ENCODE measurements at regions not wholly inside any gene's neighbourhood (a gene's known extent, or its start where the extent isn't known, plus 50 kb on each side); places are given as distances from the start of the nearest gene placed in this dataset.

- Histone ChIP-seq H3K27ac (no peak overlapping the region), H3K36me3 (no peaks in the 10 kb centered on the region), H3K9me3 (no peaks in the 10 kb centered on the region), H3K4me3 (no peak overlapping the region), H3K4me1 (ENCODE audit: insufficient read depth) (no peaks in the 10 kb centered on the region), H3K27me3 (no peaks in the 10 kb centered on the region)
- intact Hi-C loops (cut with DNase I), result no loop called here
- no peak for DNase-seq
- TF ChIP-seq CTCF (IDR thresholded peaks at IDR 0.05) (no peak), EP300 (IDR thresholded peaks at IDR 0.05) (no peak), POLR2A (IDR thresholded peaks at IDR 0.05) (no peak)
- WGBS, 3 donors, result 83 to 95% (median 88%) methylated on average over 5 of the region's 5 CpGs
Observed at GRCh38 chr19:20254121-20254520, 87.1 kb downstream of the ZNF486 start.

GRCh38 chr19:20252613-20253012 is 85.6 kb downstream of the ZNF486 start:
- Histone ChIP-seq H3K4me3 (no peak overlapping the region), H3K27me3 (no peaks in the 10 kb centered on the region), H3K36me3 (no peaks in the 10 kb centered on the region), H3K27ac (no peak overlapping the region), H3K9me3 (no peaks in the 10 kb centered on the region), H3K4me1 (ENCODE audit: insufficient read depth) (no peaks in the 10 kb centered on the region)
- intact Hi-C loops (cut with DNase I), result no loop called here
- DNase-seq, result no peak
- TF ChIP-seq POLR2A (IDR thresholded peaks at IDR 0.05) (no peak), CTCF (IDR thresholded peaks at IDR 0.05) (no peak)

GRCh38 chr19:20250627-20251026 is 83.6 kb downstream of the ZNF486 start:
- Histone ChIP-seq H3K4me1 (ENCODE audit: insufficient read depth) (no peaks in the 10 kb centered on the region), H3K4me3 (no peak overlapping the region), H3K27me3 (no peaks in the 10 kb centered on the region), H3K27ac (no peak overlapping the region), H3K9me3 (no peaks in the 10 kb centered on the region), H3K36me3 (no peaks in the 10 kb centered on the region)
- no peak for DNase-seq
- intact Hi-C loops (cut with DNase I), result no loop called here
- no peak for TF ChIP-seq CTCF (IDR thresholded peaks at IDR 0.05)
- no peak for TF ChIP-seq POLR2A (IDR thresholded peaks at IDR 0.05)
- no peak for TF ChIP-seq EP300 (IDR thresholded peaks at IDR 0.05)
- WGBS, 3 donors, result 75 to 79% (median 76%) methylated on average over 6 of the region's 6 CpGs

- Histone ChIP-seq H3K9me3 (no peaks in the 10 kb centered on the region), H3K27me3 (no peaks in the 10 kb centered on the region), H3K36me3 (no peaks in the 10 kb centered on the region), H3K4me3 (no peak overlapping the region), H3K27ac (no peak overlapping the region), H3K4me1 (ENCODE audit: insufficient read depth) (no peaks in the 10 kb centered on the region)
- 4 to 24% (median 12%) methylated on average over 1 of the region's 1 CpG for WGBS, 3 donors
- intact Hi-C loops (cut with DNase I), result no loop called here
- TF ChIP-seq POLR2A (IDR thresholded peaks at IDR 0.05) (no peak), CTCF (IDR thresholded peaks at IDR 0.05) (no peak), EP300 (IDR thresholded peaks at IDR 0.05) (no peak)
- DNase-seq, result no peak
Observed at GRCh38 chr19:20250121-20250520, 83.1 kb downstream of the ZNF486 start.

MicroRNAs encoded in the stretch of these regions (microRNA counts, 767-probe panel; counts per million panel counts)
- microRNA hsa-miR-1270, result 530 counts per million, percentile 78 among the panel's probes with 10 or more counts

Small RNA genes lying in the stretch of these regions (microRNA-seq; reads per million reads assigned to microRNA genes)
- 10.2 to 16.2 (median 12.1) reads per million in 3 donors for gene MIR1270

Small RNA genes lying in the stretch of these regions (small RNA-seq; reads per million reads assigned to genes)
- gene MIR1270, result 1.7 reads per million, percentile 69 among the genes with 10 or more reads in this experiment

Data from ovary (tissue), 7 donors.